ENCODE measurements at regions not wholly inside any gene's neighbourhood (a gene's known extent, or its start where the extent isn't known, plus 50 kb on each side); places are given as distances from the start of the nearest gene placed in this dataset.
"Not testable (repeated sequence)": the region's sequence is repeated elsewhere in the genome, so short reads cannot be mapped to it uniquely, and the experiment has no call there.

DNA sequence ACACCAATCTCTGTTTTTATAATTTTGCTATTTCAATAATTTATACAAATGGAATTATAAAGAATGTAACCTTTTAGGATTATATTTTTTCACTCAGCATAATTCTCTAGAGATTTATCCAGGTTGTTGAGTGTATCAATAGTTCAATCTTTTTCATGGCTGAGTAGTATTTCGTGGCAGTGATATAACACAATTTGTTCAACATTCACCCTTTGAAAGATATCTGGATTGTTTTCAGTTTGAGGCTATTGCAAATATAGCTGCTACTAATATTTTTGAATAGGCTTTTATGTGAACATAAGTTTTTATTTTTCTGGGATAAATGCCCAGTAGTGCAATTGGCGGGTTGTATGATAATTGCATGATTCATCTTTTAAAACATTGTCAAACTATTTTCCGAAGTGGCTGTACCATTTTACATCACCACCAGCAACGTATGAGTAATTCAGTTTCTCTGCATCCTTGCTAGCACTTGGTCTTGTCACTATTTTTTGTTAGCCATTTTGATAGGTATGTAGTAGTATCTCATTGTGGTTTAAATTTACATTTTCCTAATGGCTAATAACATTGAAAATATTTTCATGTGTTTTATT is 55.6 kb upstream of the ABCD3 start:
- DNase-seq: no peak

DNA sequence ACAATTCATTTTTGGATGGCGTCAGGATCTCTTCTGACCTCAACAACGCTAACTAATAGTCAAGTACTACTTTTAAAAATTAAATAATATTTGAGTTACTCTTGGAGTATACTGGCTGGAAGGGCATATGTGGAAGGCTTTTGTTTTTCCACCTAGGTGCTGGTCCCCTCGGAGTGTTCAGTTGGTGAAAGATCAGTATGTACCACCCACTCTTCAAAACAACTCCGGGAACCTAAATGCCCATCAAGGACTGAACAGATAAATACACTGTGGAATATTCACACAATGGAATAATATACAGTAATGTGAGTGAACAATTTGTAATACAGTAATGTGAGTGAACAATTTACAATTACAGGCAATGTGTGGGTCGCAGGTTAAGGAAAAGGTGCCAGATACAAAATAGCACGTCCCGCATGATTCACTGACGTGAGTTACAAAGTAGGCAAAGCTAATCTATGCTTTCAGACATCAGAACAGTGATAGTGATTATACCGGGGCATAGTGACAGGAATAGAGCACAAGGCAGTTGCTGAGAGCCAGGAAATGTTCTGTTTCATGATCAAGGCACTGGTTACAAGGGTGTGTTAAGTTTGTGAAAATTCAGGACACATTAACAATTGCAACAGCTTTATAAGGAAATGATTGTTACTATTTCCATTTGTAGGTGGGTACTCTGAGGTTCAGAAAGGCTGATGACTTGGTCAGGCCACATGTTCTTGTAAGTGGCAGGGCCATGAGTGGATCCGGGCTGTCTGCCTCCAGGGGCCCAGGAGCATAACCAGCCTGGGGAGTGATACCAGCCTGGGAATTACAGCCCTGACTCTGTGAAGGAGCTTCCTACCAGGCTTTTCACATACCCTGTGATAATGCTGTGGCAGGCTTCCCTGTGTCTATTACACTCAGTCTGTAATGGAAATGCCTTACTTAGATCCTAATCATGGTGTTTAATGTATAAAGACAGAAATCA is 59.3 kb upstream of the ABCD3 start:
- DNase-seq: no peak

DNA sequence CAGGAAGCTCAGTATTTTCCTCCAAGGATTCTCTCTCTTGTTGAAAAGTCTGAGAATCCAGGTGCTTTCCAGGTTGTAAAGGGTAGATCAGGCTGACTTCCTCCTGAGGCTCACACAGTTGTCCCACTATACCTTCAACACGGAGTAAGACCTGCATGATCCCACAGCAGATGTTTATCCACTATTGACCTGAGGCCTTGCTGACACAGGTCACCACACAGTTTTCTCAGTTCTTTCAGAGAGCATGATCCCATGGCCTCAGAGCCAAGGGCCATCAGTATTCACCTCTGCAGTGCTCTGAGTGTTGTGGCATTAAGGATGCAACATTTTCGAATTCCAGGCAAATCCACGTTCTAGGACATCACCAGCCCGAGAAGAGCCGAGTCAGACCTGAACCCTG is 60.5 kb upstream of the ABCD3 start:
- DNase-seq: no peak

DNA sequence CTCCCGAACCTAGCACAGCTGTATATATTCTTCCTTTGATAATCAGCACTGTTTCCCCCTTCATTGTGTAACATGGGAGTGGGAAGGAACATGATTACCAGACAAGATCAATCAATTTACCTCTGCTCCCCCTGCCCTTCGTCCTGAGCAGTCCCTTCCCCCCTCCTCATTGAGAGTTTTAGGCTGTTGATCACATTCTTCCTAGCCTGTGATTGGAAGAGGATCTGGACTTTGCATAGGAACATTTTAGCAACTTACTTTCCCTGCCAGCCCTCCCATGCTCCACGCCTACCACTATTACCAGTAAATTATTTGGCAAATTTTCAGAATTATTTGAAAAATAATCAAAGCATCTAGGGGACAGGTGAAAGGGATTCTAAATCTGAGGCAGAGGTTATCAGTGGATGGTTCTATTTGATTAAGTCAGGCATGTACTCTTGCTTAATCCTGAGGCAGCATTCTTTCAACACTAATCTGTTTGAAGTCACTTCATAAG is 62.7 kb upstream of the ABCD3 start:
- DNase-seq: no peak

DNA sequence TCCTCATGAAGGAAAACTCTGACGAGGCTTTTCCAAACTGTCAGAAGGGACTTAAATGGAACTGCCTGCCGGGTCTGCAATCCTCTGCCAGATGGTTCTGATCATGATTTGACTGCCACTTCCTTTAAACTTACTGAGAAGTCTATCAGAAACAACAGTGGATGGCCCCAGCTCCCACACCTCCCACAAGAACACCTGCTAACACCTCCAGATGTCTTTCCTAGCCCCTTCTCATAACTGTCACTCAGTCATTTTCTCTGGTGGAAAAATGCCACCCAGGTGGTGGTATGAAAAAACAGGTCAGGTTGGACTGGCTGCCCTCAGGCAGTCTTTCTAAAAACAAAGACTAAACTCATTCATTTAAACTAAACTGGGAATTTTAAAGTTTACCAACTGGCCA is 66.7 kb upstream of the ABCD3 start:
- DNase-seq: no peak

DNA sequence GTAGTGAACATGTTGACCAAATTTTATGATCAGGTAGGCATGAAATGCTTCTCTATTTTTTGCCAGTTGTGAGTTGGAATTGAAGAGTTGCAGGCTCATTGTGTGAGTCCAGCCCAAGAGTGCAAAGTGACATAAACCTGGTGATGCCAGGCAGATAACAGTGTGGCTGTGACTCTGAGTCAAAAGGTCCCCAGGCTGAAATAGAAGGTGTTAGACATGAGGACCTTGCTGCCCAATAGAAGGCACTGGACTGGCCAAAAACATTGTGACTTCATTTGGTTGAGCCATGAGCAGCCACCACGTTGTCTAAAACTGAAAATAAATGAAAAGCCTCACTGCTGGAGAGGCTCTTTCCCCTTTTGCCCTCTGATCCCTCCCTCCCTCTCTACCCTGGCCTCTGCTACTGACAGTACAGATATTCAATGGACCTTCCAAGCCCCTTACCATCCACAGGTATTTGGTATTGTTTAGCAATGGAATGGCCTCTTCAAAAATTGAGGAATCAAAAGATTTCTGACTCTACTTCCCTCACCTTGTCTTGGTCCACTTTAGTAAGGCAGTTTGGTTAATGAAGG is 67.8 kb upstream of the ABCD3 start:
- no peak for DNase-seq

DNA sequence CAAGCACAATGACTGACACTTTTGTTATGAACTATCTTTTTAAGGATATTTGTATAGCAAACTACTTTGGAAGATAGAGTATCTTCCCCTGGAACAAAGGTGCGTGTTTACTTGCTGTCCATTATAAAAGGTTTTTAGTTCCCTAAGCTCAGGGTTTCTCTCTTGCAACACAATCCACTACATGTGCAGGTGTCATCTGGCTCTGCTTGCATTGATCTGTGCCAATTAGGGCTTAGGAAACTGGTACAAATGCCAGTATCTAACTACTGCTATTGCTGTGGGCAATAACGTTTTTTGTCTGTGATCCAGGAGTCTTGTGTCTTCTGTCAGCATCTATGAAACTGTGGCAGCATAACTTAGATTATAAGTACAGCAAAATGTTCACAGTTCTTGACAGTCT is 68.3 kb upstream of the ABCD3 start:
- DNase-seq: no peak

DNA sequence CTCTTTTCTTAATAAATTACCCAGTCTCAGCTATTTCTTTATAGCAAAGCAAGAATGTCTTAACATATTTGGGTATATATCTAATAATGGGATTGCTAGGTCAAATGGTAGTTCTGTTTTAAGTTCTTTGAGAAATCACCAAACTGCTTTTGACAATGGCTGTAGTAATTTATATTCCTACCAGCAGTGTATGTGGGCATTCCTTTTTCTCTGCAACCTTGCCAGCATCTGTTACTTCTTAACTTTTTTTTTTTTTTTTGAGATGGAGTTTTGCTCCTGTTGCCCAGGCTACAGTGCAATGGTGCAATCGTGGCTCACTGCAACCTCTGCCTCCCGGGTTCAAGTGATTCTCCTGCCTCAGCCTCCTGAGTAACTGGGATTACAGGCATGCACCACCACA is 69.8 kb upstream of the ABCD3 start:
- DNase-seq: not testable (repeated sequence)

DNA sequence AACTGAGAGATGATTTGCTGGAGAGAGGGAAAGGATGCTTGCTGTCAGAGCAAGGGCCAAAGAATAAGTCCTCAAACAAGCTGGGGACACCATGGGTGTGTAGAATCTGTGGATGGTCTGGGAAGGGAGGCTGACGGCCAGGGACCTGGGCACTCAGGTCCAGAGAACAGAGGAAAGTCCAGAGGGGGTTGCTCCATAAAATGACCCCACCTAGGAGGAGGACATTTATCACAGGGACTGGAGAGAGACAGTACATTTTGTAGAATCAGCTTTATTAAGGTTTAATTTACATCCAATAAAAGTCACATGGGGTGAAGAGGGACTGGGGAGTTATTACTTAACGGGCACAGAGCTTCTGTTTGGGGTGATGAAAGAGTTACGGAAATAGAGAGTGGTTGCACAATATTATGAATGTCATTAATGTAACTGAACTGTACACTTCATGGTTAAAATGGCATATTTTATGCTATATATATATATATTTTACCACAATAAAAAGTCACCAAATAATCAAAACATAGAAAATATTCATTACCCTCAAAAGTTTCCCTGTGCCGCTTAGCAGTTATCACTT is 73.0 kb upstream of the ABCD3 start:
- no peak for DNase-seq

DNA sequence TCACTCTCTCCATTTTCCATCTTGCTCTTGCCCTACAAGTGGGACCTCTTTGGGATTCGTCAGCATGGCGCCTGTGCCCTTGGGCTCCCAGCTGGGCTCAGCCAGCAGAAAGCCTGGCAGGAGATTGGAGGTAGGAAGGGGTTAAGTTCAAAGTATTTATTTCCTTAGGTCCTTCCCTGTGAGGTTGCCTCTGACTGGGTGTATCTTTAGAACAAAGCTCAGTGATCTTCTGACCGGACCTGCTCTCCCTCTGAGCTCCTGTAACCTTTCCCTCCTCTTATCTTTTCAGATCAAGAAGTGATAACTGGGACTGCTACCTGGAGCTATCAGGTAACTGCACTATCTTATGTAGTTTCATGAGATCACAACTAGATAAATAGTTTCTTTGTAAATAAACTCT is 75.8 kb upstream of the ABCD3 start:
- DNase-seq: no peak

DNA sequence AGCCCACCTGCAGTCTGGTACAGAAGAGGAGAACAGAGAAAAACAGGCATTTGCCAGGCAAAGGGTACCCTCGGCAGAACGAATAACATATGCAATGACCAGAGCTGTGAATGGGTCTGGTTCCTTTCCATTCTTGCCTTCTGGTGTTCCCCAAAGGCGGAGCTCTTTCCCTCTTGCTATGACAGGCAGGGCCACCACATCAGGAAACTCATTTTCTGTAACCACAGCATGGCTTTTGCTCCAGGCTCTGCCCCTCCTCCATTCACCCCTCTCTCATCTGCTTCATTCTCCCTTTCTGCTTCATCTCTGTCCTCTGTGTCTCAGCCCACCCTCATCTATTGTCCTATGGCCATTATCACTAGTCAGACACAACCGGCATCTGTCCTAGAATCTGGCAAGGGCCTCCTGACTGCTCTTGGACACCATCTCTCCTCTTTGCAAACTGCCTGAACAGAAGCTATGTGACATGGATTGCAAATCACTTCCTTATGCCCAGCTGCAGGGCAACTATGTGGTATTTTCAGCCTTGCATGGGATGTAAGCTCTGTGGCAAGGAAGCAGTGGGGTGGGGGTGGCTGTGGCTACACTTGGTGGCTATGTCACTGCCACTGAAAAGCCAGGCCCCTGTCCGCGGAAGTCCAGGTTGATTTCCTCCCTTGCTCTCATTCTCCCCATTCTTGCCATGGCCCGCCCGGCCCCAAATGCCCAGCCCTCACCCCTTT is 78.8 kb upstream of the ABCD3 start:
- DNase-seq: no peak

DNA sequence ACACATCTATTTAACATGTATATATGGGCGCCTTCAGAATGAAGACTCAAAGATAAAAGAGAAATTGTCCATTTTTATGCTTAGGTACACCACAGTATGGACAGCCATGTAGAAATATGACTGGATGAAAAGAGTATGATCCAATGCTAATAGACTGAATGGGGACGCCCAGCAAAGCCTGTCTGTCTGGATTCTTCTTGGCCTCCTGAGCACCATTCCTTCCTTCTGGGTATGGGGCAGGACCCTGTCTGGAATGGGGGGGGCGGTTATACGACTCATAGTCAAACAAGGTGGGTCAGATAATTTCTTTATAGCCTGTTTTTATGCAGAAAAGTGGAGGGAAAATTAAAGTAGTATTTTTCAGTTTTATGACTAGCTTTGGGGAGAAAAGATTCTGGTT is 81.2 kb upstream of the ABCD3 start:
- no peak for DNase-seq

DNA sequence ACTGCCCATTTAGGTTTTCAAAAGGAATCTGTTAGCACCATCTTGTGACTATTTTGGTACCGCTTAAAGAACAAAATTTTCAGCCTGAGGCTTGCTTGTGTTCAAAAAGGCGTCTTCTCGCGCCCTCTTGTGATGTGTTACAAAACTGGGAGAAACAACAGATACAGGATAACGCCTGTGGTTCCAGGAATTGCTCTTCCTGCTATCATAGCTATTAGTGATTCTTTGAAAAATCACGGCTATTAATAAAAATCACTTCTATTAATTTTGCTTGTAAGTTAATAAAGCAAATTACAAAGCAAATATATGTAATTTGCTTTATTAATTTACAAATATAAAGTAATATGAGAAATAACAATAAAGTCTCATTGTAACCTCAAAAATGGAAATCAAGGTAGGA is 82.2 kb upstream of the ABCD3 start:
- peak; percentile 91 for DNase-seq

DNA sequence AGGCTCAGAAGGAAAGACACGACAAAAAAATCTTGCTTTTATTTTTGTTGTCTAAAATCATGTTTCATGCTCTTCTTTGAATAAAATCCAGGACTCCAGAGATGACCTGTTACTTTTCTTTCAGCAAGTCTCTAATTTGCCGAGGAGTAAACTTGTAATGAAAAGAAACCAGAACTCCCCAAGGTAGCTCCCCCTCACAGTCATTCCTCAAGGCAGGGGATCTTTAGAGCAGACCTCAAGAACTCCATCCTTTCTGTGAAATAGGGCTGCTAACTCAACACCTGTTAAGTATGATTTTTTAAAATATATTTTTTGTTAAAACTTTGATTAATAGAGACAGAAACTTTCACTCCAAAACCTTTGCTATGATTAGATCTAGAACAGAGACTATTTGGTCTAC is 82.7 kb upstream of the ABCD3 start:
- DNase-seq: no peak

DNA sequence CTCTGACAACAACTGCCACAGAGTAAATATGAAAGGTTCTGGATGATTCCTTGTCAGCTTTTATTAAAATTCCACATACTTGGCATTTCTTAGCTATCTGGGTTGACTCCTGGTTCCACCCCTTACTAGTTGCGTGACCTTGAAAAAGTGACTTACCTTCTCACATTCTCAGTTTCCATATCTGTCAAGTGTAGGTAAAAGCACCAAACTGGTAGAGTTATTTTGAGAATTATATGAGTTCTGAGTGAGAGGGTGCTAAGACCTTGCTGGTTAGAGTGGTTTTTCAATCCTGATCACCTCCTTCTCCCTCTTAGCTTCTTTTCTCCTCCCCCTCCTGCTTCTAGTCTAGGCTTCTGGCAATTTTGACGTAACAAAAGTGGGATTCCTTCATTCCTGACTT is 83.4 kb upstream of the ABCD3 start:
- DNase-seq: no peak

DNA sequence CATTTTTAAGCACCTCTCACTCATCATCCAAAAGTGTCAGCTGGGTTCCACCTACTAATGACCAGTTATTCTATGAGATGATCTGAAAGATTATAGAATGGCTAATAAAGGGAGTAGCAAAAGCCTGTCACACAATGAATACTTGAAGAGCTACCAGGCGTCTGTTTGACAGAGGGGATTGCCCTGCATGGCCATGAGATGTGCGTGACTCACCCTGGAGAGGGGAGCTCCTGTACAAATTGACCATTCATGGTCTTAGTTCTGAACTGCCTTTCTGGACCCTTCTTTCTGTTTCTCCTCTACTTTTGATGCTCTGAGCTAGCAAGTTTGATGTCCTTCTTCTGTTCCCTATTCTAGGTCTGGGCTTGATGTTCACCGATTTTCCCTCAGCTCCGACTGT is 85.2 kb upstream of the ABCD3 start:
- DNase-seq: no peak

DNA sequence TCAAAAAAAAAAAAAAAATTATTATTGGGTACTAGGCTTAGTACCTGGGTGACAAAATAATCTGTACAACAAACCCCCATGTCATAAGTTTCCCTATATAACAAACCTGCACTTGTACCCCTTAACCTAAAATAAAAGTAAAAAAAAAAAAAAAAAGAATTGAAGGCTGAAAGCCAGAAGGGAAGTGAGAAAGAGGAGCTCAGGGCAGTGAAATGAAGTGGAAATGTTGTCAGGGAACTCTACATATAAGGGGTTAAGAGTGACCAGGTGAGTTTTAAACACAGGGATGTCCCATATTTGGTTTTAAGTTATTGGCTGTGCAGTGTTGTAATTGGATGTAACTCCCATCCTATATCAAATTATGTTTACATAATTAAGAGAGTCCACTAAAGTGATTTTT is 85.7 kb upstream of the ABCD3 start:
- DNase-seq: no peak

DNA sequence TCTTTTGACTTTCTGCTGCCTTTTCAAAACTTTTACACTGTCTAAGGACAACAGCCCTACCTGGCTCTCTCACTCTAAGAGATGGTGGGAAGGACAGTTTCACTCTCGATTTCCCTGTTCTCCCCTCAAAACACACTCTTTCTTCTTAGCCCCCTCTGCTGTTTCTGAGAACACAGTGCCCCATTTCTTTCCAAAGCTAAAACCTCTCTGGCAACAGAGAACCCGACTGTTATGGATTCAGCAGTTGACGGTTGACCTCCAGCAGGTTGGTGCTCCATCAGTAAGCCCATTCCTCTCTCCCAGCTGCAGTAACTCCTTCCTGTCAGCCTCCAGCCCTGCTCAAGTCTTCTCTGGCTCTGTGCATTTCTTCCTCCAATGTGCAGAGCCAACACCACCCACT is 88.2 kb upstream of the ABCD3 start:
- DNase-seq: no peak

DNA sequence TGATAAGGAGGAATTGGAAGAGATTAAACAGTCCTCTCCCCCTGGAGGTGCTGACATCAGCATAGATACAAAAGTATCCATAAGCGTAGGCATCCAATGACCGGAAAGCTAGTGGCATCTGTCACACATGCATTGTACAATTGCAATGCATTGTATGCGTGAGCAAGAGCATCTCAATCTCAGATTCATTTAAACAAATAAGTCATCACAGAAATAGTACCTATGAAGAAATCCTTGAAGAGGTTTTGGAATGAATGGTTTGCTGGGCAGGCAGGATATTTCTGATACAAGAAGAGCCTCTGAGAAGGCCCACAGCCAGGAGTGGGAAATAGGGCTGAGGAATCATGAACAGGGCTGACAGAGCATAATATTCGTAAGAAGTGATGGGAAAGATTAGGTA is 88.9 kb upstream of the ABCD3 start:
- DNase-seq: no peak

DNA sequence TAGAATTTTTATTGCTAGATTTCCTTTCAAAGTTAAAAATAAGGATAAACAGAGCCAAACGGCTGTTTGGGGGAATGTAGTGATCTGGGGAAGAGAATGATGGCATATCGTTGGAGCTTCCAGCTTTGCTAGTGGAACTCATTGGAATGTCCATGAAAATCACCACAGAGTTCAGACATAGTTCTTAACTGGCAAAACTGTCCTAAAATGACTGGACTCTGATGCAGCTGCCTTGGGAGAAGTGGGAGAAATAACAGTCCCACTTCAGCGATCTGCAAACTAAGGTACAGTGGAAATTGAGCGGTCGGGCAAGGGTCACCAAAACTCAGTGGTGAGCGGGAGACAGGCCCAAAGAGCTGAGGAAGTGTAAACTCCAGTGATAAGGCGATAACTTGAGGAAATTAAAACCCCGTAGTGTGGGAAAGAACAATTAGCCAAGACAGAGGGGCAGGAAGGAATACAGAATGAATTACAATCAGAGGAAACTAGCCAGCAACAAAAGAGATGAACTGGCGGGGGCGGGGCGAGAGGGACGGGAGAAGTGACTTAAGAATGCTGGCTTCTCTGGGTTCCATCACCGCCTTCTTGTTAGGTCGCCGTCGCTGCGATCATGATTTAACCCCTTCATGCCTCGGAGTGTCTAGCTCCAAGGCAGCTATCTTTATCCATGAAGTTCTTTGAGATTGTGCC is 89.8 kb upstream of the ARHGAP29 start:
- DNase-seq: no peak

DNA sequence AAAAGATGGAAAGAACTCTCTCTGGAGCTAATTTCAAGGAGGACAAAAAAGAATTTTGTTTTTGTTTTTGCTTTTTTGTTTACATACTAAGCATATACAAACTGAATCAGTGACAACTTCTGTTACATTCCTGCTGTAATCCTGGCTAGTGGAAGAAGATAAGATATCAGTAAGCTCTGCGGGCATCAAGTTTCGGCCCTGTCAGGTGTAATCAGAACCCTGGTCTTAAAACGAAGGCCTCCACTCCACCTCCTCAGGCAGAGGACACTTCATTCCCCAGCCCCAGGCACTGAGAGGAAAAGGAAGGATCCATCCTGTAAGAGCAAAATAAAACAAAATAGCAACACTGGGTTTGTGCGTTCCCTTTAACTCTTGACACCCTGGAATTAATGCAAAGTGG is 88.9 kb upstream of the ARHGAP29 start:
- no peak for DNase-seq

Measured in DMS153 (cell line).